Stimulated activated CD4-positive, alpha-beta T cell treated with anti-CD3 and anti-CD28 coated beads, Interleukin-2, amount 100 ng/mL, for 24 hours (primary cell): ENCODE measurements at regions not wholly inside any gene's neighbourhood (a gene's known extent, or its start where the extent isn't known, plus 50 kb on each side); places are given as distances from the start of the nearest gene placed in this dataset.
"Not testable (repeated sequence)": the region's sequence is repeated elsewhere in the genome, so short reads cannot be mapped to it uniquely, and the experiment has no call there.

Experiments used
- DNase-seq, 2 donors: peaks; one replicate each; pipeline ENCODE4 v3.0.0-alpha.2; 2020

- DNase-seq, result no peak
Measured at GRCh38 chr22:48490500-48491411, 1336.9 kb downstream of the BRD1 start.

GRCh38 chr22:48489551-48490499 is 1337.8 kb downstream of the BRD1 start:
- DNase-seq, result no peak

GRCh38 chr22:48488611-48489511 is 1338.8 kb downstream of the BRD1 start:
- no peak for DNase-seq

GRCh38 chr22:48488149-48488551 is 1339.5 kb downstream of the BRD1 start:
- DNase-seq, result no peak

- DNase-seq, result no peak
Measured at GRCh38 chr22:48486558-48486957, 1341.1 kb downstream of the BRD1 start.

GRCh38 chr22:48486134-48486532 is 1341.5 kb downstream of the BRD1 start:
- DNase-seq, result no peak

- DNase-seq, result no peak
Measured at GRCh38 chr22:48485149-48486133, 1342.2 kb downstream of the BRD1 start.

- DNase-seq, result no peak
Measured at GRCh38 chr22:48483764-48484528, 1343.7 kb downstream of the BRD1 start.

GRCh38 chr22:48482771-48483170 is 1344.9 kb downstream of the BRD1 start:
- no peak for DNase-seq

GRCh38 chr22:48482198-48482597 is 1345.5 kb downstream of the BRD1 start:
- not testable (repeated sequence) for DNase-seq

- no peak for DNase-seq
Measured at GRCh38 chr22:48481748-48482147, 1345.9 kb downstream of the BRD1 start.

GRCh38 chr22:48478529-48479265 is 1349.0 kb downstream of the BRD1 start:
- DNase-seq, result no peak

GRCh38 chr22:48478124-48478523 is 1349.5 kb downstream of the BRD1 start:
- no peak for DNase-seq

- DNase-seq, result no peak
Measured at GRCh38 chr22:48477031-48477721, 1350.5 kb downstream of the BRD1 start.

GRCh38 chr22:48476577-48476976 is 1351.1 kb downstream of the BRD1 start:
- no peak for DNase-seq

- DNase-seq, result no peak
Measured at GRCh38 chr22:48475661-48476345, 1351.9 kb downstream of the BRD1 start.

- DNase-seq, result no peak
Measured at GRCh38 chr22:48474881-48475280, 1352.8 kb downstream of the BRD1 start.

GRCh38 chr22:48473202-48473601 is 1354.5 kb downstream of the BRD1 start:
- no peak for DNase-seq
